HG03521 (cell line): ENCODE measurements at regions not wholly inside any gene's neighbourhood (a gene's known extent, or its start where the extent isn't known, plus 50 kb on each side); places are given as distances from the start of the nearest gene placed in this dataset.
A peak's percentile ranks its signal among the peaks of the same experiment; 100 is the strongest.
"Not testable (repeated sequence)": the region's sequence is repeated elsewhere in the genome, so short reads cannot be mapped to it uniquely, and the experiment has no call there.

Source experiments
- ATAC-seq: cut with Tn5 transposase; IDR thresholded peaks from one replicate; pipeline ENCODE4 v1.9.1; 2021; ENCODE audit warnings: mild to moderate bottlenecking, moderate library complexity; ENCODE audit not compliant: unreplicated experiment

DNA sequence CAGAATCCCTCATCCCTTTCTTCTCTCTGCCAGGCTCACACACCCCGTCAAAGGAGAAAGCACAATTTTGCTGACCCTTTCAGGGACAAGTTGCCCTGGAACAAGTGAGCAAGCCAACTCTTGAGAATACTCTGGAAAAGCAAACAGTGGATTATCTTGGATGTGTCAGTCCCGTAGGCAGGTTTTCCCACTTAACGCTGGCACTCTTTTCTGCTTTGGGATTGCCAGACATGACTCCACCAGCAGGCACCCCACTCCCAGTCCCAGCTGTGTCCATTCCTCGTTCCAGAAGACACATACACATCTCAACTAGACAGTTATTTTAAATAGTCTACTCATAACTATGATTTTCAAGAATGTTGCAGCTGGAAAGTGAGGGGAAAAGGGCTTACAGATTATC lies 145.5 kb upstream of the CDKN3 start:
- no peak for ATAC-seq

DNA sequence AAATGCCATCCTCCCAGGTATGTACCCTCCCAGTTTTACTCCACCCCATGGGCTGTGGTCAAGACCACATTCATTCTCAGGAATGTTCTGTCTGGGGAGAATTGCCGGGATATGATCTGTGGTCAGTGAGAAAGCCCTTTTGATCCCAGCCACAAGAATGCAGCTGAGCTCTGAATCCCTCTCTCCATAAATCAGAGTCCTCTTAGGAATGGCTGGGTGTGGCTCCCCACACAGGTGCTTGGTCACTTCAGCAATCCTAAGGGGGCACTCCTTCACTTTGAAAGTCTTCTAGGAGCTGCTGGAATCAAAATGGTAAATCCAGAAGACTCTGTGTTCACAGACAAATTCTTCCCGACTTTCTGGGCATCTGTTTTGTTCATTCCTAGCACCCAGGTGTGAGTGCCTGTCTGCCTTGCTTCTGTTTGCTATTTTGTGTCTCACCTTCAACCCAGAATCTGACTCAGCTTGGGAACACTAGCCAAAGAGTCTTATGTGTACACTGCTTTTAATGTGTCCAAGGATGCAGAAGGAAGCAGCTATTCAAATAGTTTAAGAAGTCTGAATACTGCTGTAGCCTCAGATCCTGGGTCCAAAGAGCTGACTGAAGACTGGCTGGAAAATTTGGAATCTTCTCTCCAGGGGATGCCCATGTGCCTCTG lies 144.6 kb upstream of the CDKN3 start:
- ATAC-seq, result no peak

DNA sequence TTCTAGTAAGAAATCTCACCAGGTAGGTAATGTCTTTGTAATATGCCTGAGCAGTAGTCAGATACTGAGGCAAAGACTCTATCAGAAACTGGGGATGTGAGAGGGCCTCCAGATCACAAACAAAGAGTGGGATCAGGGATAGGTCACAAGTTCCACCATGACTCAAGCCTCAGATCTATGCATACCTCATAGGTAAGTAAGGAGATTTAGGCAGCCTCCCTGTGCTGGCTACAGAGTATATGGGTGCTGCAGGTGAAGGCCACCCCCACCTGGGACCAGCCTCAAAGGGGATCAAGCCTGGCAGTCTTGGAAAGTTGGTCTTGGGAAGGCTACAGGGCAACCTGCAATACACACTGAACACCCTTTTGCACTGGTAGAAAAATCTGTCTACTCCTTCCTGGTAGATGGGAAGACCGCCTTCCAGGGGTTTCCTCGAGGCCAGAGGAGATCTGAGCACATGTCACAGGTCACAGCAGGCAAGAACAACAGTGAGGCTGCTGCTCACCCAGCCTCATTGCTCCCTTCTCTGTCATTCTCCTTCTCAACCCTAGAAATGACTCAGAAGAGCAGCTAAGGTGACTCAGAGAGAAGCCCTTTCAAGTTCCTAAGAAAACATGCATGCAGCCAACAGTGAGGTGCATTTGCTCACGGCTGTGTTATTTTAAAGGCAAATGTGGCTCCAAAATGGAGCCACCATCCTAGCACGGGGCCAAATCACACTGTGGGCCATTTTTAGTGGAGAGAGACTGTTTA lies 143.4 kb upstream of the CDKN3 start:
- no peak for ATAC-seq

DNA sequence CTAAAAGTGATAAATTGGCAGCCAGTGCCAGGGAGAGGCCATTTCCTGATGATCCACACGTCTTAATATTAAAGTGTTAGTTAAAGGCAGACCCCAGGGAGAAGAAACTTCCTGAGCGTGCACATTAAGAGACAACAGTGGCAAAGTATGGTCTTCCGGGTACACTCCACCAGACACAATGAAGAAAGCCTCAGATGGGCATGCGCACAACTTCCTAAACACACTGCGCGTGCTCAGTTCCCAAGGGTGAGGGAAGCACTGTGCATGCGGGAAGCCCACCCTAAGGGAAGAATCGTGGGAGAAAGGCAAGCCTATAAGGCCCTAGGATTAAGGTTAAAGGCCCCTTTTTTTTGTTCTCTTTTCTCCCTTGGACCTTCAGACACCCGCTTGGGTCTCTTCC lies 140.7 kb upstream of the CDKN3 start:
- no peak for ATAC-seq

DNA sequence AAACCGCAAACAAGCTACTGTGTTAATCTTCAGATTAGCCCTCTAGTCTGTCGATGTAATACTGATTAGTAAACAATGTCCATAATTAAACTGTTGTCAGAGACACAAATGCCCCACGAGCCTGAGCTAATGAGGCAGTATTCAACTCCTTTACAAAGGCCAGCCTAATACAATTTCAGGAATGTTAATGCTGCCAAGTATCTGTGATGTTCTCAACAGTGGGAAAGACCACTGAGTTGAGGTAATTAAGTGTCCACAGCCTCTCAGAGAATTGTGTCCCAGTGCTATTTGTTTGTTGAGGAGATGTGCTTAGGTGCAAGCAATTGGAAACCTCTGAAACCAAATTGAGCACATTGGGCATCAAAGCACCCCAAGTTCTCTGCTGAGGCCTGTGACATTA lies 139.4 kb upstream of the CDKN3 start:
- ATAC-seq, result no peak

DNA sequence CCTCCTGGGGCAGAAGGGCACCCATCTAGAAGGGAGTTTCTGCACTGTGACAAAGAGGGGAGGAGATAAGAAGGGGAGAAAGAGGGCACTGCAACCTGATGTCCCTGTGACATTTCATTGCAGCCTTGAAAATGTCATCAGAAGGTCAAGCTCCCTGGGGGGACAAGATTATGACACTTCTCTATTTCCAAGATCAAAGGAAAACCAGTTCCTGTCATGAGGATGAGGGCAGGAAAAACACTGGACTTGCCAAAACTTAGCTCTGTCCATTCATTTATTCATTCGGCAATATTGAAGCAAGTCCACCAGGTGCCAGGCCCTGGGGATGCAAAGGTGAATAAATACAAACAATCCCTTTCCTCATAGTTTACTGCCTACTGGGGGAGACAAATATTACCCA lies 138.4 kb upstream of the CDKN3 start:
- no peak for ATAC-seq

DNA sequence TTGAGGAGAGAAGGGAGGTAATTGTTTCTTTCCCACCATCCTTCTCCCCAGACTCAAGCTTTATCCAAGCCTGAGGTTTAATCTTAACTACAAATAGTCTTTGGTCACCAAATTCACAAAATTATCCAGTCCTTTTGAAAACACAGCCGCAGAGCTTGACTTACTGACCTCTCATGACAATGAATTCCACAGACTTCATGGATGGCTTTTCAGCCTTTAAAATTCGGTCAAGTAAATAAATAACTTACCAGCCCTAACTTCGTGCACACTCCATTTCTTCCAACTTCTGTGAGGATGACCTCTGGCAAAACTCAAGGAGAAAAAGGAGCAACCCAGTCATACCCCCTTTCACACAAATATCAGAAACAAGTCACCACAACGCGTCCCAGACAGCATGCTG lies 137.0 kb upstream of the CDKN3 start:
- no peak for ATAC-seq

DNA sequence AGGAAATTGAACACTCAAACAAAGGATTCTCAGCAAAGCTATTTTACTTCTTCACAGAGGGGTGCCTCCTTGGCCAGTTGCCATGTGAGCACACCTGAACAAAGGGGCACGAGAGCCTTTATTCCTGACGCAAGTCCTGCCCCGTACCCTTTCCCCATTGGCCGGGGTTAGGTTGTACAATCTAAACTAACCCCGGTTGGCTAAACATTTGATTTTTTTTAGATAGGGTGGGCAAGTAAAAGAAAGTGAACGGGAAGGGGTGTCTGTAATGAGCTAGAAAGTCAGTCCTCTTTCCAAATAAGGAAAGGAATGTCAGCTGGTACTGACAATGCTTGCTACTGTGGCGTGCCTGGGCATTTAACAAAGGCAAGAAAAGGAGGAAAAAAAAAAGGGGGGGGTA lies 135.5 kb upstream of the CDKN3 start:
- ATAC-seq, result no peak

DNA sequence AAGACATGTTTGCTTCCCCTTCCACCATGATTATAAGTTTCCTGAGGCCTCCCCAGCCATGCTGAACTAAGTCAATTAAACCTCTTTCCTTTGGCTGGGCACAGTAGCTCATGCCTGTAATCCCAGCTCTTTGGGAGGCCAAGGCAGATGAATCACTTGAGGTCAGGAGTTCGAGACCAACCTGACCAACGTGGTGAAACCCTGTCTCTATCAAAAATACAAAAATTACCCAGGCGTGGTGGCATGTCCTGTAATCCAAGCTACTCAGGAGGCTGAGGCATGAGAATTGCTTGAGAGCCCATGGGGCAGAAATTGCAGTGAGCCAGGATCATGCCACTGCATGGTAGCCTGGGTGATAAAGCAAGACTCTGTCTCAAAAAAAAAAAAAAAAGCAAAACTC lies 130.2 kb upstream of the CDKN3 start:
- ATAC-seq, result not testable (repeated sequence)

DNA sequence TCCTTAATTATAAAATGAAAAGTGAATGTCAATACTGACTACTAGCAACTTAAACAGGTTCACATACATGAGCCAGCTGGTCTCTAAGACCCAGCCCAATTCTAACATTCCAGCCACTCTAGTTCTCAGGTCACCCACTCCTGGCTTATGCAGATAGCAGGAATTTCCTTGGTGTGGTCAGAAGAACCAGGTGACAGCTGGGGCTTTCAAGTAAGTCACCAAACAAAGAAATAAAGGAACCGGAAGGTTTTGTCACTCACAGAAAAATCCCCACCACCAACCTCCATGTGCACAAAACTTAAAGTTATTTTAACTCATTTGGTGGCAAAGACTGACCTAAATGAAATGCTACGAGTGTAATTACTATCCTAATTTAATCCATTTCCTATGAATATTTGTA lies 129.6 kb upstream of the CDKN3 start:
- ATAC-seq, result peak; percentile 61

DNA sequence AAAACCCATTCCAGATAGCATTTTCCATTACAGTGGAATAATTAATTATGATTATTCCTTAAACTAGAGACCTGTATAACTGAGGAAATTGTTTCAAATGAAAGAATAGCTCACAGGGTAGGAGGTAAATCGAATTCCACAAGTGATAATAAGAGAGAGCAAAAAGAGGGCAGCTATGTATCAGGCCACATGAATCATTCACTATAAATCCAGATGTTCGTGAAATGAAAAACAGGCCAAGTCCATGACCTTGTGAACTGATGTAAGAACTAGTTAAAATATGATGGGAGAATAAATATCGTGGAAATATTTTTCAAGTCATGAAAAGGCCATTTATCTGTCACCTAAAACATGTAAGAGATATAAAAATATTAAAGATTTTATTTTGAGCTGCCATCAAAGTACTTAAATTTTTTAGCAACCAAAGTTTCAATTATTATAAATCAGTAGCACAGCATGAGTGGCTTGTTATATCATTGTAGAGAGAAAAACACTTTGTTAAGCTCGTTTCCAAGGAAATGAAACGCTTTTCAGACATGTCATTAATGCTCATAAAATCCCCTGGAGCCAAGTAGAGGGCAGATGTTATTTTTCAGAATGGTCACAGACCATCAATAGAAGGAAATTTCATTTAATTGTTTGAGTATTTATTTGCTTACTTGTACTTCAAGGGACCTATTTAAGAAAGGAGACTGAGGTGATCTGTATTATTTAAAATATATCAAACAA lies 120.6 kb upstream of the CDKN3 start:
- ATAC-seq, result no peak

DNA sequence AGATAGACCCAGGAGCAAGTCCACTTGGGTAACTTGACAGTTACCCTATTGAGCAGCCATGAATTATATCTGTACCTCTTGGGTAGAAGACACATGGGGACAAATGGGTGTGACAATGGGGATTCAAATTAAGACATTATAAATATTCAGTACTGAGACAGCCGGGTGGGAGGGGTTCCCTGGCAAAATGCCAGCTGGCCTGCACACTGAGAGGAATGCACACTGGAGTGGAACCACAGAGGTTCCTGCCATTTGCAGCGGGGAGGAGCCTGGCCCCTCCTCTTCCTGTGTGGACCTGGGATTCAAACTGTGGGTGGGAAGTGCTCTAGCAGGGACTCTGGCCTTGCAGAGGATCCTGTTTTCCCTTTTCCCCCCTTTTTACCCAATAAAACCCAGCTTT lies 118.7 kb upstream of the CDKN3 start:
- ATAC-seq, result no peak

DNA sequence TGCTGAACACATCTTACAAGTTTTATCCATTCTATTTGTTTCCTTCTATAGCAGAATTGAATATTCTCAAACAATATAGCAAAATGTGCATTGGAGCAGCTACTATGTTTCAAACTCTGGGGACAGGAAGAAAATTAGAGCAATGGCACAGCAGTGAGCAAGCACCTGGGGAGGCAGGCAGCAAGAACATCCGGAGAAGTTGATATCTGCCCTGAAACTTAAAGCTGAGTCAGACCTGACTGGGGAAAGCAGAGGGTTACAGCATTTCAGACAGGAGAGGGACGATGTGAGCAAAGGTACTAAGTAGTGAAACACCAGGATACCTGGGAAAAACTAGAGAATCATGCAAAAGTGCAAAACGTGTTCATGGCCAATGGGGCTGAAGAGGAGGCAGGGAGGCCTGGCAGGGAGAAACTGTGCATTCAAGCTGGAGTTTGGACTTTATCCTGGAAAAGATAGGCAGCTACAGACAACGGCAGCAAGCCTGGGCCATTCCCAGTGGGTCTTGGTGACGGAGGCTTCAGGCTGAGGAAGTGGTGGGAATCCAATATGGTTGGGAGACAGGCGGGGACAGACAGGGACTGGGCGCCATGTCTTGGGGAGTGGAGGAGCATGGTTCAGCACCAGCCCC lies 118.0 kb upstream of the CDKN3 start:
- ATAC-seq, result no peak

DNA sequence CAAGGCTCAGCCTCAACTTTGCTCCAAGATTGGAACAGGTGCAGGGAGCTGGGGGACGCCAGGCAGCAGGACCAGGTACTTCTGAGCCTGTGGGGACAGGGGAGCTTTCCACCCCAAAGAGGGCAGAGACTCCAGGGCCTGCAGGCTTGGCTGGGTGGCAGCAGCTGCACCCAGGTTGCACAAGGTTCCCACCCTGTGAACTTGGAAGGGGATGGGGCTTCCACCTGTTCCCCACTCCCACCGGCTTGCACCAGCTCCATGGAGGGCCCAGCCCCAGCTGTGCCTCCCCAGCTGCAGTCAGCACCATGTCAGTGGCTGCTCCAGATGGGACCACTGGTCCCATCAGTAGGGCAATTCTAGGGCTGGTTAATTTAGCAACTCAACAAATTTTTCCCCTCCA lies 114.0 kb upstream of the CDKN3 start:
- no peak for ATAC-seq

DNA sequence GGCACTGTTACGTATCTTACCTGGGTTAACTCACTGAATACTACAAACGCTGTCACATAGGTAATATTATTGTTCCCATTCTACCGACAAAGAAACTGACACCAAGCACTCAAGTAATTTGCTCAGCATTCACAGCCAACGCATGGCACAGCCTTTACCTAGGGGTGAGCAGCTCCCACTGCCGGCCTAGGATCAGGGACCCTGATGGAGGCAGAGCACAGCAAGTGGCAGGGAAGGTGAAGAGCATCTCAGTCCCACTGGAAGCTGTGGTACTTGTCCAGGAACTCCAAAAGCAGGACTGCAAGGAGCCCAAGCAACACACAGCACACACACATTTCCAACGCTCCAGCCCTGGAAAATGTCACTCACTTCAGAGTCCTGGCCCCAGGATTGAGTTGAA lies 111.8 kb upstream of the CDKN3 start:
- no peak for ATAC-seq

DNA sequence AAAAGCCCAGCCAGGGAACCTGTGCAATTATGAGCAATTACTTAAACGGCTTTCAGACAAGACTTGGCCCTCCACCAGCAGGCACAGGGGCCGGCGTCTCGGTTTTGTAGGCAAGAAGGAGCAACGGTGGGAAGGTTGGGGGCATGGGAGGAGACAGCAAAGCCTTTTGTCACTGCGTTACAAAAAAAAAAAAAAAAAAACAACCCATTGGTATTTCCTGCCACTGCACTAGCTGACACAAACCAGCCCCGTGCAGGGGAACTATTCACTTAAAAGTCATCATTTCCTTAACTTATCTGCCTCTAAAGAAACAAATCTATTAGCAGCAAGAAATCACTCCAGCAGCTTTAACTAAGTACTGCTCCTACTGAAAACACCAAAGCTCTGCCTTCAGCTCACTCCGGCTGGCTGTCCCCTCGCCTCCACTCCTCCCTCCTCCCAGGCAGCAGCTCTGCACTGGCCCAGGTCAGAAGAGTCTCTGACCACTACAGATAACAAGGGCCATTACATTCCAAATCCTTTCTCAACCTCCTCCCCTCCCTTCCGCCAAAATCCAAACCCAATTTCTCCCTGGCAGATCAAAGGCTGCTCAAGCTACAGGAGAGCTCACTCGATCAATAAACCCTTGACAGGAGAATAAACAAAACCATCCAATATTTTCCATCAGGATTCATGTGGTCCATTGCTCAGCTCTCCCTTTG lies 105.2 kb upstream of the CDKN3 start:
- ATAC-seq, result no peak

DNA sequence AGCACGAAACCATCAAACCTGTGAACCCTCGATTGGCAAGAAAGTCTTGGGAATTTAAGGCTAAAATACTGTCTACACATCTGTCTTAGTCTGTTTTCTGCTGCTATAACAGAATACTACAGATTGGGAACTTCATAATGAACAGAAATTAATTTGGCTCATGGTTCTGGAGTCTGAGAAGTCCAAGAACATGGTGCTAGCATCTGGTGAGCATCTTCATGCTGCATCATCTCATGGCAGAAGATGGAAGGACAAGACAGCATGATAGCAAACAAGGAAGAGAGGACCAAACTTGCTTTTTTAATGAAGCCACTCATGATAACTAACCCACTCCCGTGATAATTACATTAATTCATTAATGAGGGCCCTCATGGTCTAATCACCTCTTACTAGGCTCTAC lies 102.0 kb upstream of the CDKN3 start:
- no peak for ATAC-seq

DNA sequence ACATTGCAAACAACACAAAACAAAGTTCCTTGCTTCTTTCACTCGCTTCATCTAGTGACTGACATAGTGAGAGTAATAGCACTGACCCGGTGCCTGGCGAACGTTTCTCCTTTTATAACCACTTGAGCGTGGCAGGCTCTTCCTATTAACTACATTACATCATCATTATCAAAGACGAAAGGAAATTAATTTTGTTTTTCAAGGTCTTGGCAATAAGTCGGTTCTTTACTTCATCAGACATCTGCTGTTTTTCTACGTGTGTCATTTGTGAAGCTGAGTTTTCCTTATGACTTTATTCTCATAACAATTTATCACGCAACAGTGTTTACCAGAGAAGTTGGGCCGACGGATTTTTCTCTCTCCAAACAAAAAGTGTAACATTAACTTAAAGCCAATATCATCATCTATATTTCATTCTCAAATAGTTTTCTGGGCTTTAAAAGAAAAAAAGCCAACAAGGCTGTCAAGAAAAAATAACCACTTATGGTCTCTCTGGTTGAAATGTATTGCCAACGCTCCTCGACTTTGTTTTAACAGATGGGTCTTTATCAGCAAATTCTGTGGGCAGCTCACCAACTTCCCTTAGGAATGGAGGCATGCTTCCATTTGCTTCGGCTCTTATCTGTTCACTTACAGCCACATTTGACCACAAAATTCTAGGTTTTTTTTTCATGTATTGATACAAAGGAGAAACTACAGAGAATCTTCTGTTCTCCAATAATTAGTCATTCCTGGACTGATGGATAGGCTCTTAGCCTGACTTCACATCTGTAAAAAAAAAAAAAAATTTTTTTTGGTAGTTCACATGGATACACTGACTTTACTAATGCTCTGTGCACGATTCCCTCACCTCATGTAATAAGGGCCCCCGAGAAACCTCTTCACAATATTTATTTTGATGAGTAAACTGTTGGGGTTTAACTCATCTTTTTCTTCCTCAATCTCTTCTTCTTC lies 97.1 kb upstream of the CDKN3 start:
- no peak for ATAC-seq

DNA sequence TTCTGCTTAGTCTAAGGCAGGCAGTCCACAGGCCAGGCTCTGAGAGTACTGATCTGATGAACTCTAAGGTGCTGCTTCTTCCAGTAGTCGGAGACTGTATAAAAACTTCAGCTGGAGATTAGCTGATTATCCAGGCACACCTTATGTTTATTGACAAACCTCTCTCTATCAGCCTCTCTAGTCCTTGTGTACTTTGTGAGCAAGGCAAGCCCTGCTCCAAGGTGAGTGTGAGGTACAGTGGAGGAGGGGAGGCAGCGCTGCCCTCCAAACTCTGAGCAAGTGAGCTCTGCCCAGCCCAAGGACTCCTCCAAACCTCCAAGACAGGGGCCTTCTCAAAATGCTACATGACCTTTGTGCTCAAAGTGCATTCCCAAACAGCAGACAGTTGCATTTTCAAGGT lies 95.9 kb upstream of the CDKN3 start:
- ATAC-seq, result no peak

DNA sequence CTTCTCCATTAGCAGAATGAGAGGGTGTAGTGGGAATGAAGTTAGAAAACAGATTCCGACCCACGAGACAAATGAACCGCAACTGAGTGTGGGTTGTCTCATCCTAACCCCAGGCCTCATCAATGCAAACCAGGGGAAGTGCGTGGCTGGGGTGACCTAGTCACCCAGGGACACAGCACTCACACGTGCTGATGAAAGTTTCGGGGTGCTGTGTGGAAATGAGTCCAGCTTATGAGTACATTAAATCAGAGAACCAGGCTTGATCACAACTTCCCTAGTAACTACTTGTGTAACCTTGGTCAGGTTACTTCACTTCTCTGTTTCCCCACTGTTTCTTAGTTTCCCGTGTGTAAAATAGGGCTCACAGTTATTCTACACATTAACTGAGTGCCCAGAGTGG lies 95.4 kb upstream of the CDKN3 start:
- no peak for ATAC-seq
